GM21515 (cell line): ENCODE measurements at regions not wholly inside any gene's neighbourhood (a gene's known extent, or its start where the extent isn't known, plus 50 kb on each side); places are given as distances from the start of the nearest gene placed in this dataset.

Experiments used
- ATAC-seq: cut with Tn5 transposase; IDR thresholded peaks from one replicate; pipeline ENCODE4 v1.9.1; 2021; ENCODE audit not compliant: unreplicated experiment

DNA sequence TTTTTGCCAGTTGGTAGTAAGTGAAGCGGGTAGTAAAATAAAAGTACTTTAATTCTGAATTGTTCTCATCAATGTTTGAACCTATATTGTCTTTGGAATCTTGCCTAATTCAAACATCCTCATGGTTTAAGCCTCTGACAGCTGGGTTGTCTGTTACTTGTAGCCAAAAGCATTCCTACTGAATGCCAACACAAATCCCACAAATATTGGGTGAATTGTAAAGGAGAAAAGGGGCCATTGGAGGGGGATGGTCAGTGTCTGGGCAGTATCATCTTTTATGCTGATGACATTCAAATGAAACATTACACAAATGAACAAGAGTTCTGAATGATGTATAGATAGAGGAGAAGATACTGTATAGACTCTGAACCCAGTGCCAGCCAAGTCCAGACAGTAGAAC is 309.5 kb downstream of the OSTF1 start:
- no peak for ATAC-seq

DNA sequence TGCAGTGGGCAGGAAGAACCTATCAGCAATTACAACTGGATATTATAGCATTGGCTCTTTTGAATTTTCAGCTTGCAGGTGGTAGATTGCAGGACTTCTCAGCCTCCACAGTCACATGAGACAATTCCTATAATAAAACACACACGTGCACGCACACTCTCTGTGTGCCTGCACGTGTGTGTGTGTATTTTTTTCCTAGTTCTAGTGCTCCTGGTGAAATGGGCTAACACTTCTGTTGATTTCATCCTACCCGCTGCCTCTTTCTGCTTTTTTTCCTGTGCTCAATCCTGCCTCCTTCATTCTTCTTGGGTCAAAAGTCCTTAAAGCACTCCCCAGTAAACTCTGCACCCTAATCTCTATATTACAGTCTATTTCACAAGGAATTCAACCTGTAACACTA is 320.1 kb downstream of the OSTF1 start:
- ATAC-seq = no peak

DNA sequence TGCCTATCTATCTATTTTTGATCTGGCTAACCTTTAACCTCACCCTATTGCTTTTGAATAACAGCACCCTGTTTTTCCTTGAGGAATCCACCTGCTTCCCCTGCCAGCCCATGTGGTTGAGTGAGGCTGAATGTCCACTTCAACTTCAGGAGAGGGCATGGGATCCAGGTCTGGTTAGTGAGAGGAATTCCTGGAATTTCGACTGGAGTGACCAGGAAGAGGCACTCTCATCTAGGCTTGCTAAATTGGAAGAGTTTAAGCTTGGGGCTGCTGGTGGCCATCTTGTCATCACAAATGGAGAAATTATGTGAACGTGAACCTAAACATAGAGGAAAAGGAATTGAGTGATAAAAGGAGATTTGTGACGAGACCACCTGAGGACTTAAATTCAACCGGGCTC is 322.1 kb downstream of the OSTF1 start:
- no peak for ATAC-seq

DNA sequence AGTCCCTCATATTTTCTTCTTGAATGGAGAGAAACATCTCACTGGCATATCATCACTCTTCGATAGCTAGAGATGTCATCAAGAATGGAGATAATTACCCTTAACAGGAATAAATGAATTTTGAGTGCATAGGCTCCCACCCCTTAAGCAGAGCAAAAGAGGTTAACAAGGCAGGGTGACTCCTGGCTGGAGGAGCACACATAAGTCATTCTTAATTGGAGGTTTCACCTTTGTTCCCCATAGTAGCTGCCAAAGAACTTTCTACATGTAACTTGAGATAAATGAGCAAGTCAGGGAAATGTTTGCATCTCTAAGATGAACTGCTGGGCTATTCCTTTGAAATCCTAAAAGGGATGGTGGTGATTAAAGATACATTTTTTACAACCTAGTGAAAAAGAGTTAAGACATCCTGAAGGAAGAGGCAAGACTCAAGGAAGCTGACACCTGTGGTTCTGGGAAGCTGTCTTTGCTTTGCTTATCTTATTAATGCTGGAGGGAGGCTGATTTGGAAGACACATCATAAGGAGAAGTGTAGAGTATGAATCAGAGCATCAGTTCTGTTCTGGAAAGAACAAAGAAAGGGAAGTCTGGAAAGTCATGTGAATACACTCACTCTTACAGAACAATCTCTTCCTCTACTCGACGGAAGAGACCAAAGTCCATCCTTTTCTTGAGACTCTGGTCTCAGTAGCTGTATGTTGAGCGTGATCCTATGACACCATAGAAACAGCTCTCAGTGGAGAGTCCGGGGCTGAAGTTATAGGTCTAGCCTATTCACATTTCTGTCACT is 326.3 kb downstream of the OSTF1 start:
- ATAC-seq = no peak

DNA sequence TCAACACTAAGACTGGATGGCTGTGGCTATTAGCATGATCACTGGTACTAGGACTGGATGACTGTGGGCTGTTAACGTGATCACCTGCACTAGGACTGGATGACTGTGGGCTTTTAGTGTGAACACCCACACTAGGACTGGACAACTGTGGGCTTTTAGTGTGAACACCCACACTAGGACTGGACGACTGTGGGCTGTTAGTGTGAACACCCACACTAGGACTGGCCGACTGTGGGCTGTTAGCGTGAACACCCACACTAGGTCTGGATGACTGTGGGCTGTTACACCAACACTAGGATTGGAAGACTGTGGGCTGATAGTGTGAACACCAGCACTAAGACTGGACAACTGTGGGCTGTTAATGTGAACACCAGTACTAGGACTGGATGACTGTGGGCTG is 329.2 kb downstream of the OSTF1 start:
- no peak for ATAC-seq

DNA sequence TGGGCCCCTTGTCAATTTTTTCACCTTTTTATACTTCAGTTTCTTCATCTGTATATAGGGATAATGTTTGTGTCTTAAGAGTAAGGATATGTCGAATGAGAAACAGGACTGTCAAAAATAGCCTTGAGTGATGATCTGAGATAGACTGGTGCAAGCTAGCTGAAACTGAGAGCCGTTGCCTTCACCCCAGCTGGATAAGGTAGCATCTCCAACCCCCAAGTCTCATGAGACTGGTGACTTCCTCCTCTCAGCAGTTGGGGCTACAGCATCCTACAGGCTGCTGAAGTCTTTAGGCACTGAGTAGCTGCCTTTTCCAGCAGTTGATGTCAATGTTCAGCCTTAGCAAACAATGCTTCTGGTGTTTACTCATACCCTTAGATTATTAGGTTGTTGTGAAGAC is 330.2 kb downstream of the OSTF1 start:
- peak; percentile 58 for ATAC-seq

DNA sequence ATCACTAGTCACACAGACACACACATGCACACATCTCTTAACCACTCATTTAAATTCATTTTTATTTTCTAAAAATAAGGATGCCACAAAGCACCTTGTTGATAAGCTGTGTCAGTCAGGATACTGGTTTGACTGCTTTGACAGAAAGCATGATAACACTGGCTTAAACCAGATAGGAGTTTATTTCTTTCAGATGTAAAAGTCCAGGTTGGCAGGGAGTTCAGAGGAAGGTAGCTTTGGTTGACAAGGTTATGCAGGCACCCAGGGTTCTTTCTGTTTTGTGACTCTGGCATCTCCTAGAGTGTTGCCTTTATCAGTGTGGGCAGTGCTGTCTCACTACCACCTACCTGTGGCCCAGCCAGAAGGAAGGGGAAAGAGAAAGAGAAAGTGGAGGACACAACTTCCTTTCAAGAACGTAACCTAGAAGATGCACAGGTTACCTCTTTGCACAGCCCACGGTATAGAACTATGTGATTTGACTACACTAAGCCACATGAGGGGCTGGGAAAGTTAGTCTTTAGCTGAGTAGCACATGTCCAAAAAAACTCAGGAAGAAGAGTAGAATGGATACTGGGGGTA is 334.7 kb downstream of the OSTF1 start:
- ATAC-seq = no peak

DNA sequence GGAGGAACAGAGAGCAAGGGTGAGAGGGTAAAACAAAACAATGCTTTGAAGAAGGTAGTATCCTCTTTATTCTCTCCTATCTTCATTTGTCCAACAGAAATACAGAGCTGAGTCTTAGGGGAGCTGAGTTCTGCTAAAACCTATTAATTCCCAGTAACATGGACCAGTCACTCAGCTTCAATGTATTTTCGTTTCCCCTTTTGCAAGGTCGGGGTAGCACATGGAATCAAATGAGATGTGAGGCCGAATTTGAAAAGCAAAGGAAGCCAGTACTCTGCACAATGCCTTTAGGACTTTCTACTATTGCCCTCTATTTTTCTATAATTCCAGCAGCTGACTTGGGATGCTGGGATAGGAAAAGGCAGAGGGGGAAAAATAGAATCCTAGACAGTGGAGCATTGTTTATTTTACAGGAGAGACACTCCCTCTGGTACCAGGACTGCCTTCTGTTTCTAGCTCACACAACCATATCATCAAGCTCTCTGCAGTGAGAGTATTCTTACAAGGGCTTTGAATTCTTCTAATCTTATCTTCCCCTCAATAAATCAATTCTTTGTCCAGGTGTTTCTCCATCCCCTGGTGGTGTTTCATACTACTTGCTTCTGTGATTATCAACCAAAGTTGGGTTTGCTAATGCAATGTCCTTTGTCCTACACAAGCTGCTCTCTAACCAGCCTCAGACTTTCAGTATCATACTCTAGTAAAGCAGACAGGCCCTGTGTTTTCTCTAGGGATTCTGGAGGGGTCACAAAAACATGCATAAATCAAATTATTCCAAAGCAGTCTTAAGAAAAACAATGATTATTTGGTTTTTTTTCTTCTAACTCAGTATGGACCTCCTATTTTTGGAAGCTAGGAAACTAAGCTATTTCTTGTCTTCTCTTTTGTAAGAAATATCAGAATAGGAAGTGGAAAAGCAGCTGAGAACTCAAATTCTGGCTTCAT is 341.5 kb downstream of the OSTF1 start:
- no peak for ATAC-seq

DNA sequence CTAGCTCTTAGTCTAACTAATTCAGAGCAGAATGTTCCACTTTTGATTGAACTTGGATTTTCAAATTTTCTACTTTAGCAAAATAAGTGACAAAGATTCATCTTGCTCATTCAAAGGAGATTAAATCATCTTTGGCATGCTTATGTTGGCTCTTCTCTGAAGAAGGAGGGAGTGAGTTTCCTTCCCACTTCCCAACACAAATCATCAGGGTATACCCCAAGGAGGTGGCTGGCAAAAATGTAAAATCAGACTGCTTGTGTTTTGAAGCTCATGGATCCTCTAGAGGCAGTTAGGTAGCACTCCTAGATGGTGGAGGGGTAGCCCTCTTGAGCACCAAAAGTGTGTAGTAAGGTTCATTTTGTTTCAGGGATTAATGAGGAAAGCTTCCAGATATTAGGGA is 343.1 kb downstream of the OSTF1 start:
- no peak for ATAC-seq

DNA sequence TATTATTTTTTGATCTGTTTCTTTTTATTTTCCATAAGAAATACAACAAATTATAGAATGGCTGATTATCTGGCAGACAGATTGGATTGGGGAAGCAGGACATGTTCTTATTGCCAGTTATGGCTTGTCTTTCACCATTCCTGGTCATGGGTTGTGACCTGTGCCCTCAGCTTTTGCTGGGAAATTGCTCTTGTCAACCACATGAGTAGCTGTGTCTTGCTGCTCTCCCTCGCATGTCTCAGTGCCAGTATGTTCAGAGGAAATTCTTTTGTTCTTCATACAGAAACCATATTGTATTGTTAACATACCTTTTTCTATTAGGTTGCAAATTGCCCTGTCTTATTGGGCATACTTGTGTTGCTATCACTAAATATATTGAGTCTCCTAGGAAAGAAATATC is 344.1 kb downstream of the OSTF1 start:
- ATAC-seq = no peak

DNA sequence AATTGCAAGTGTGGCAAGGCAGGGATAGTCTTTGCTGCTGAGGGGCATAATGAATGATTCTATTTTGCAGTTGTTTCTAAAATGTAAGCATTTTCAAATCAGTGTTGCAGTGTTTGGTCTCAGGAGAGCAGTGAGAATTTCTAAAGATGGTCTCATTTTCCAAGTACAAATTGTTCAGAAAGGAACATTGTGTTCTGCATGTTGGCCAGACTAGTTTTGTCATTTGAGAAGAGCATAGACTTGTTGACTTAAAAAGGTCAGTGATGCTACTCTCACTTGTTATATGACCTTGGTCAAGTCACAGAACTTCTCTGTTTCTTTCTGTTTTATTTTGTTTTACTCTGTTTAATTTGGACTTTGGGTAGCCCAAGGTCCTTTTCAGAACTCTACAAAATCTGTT is 344.6 kb downstream of the OSTF1 start:
- no peak for ATAC-seq

DNA sequence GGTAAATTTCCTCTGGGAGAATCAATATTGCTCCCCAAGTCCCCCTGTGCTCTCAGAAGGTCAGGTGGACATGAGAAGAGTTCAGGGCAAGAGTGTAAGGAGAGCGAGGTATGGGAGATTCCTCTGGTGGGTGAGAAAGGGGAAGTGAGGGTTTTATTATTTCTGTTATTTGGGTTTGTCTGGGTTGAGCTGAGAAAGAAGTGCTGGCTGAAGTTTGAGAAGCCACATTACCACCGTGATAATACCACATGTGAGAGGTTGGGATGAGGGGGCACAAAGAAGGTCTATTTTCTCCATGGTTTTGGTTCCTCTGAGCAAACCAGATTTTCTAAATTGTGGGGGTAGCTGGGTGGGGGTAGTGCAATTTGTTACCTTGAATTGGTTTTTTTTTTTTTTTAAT is 350.4 kb downstream of the OSTF1 start:
- no peak for ATAC-seq

DNA sequence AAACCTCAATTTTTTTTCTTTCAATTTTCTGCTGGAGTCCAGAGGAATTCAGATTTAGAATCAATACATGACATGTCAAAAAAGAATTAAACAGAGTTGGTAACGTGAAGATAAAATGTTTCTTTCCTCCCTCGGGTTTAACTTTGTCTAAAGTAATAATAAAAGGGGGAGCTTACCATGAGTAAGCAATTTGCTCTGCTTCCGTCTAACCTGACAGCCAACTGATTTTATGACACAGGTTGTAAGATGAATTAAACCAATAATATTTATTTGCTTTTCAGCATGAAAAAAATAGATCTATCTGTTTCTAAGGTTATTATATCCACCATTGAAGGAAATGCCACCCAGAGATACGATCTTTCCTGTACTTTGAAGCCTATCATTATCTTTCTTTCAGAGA is 352.6 kb downstream of the OSTF1 start:
- ATAC-seq = no peak

DNA sequence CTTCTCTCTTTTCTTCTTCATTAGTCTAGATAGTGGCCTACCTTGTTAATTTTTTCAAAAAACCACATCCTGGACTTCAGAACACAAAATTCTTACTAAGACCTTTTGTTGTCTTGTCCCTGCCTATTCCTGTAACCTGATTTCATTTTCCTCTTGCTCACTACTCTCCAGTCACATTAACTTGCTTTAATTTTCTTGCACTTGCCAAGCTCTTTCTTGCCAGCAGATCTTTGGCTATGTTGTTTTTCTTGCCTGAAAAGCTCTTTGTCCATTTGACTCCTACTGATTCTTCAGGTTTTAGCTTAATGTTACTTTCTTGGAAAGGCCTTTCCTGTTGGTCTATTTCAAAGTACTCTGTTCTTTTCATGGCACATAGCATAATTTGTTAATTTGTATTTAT is 356.8 kb downstream of the OSTF1 start:
- no peak for ATAC-seq

DNA sequence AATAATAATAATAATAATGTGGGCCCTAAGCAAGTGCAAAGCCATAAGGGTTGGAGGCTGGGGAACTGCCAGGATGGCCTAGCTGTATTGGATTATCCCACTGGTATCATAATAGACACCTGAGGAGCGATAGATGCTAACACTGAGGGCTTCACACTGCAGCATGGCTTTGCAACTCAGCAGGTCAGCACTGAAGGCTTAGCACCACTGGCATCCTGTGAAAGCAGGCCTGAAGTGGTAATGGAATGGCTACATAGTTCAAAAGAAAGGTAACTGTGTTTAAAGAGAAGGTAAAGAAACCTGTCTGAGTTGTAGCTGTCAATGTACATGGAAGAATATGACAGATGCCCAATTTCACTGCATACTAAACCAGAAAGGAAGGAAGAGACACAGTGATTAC is 359.0 kb downstream of the OSTF1 start:
- ATAC-seq = no peak

DNA sequence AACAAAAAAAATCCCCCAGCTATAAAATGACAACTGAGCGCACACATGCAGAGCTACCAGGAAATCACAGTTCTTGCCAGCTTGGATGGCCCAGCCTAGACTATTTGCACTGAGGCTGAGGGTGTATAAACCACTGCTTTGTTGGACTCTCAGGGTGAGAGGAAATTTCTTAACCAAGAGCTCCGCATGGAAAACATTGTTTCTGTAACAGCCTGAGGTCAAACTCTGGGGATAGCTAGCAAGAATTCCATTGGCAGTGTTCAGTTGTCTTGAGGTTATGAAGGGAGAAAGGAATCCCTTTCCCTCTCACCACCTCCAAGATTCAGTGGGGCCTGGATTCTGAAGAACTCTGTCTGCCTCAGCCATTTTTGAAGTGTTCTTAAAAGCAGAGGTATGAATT is 360.0 kb downstream of the OSTF1 start:
- no peak for ATAC-seq

DNA sequence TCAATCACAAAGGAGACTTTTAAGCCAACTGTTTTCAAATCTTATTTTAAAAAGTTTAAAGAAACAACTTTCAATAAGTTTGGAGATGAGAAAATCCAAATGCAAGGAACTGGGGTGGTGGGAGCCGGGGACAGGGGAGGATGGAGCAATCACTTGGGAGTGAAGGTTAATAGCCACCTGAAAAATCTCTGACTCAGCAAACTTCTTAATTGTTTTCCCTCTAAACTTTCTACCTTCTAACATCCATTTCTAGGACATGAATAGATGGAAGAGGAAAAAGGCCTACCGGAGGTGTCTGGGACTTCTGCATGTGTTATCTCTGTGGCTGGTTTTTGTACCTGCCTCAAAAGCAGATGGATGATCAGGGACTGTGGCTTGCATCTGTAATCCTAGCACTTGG is 360.6 kb downstream of the OSTF1 start:
- ATAC-seq = no peak

DNA sequence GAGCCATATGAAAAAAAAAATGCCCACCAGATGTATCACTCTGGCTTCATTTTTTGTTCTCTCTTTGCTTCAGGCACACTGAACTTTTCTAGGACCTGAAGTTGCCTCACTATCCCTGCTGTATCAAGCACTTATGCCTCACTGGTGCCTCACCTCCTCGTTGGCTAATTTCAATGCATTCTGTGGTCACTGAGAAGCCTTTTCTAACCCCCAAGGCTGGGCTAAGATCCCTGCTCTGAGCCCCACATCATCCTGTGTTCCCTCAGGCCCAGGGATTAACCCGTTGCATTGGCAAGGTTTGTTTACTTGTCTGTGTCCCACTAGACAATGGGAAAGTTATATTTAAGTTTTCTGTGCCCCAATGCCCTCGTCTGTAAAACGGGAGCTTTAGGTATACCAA is 362.7 kb downstream of the OSTF1 start:
- no peak for ATAC-seq

DNA sequence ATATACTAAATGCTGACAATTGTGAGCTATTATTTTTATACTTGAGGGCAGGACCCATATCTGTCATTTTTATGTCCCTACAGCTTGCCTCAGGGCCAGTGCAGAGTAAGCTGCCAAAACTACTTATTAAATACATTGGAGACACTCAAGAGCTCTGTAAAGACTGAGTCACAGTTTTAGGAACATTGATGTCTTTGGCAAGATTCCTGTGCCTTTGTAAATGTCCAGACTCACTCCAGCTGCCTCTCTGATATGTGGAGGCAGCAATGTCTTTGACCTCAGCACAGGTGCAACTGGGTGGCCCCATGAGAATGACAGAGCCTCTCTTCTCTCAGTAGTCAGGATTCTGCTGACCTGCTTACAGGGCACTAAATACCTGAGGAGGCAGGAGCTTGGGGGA is 363.2 kb downstream of the OSTF1 start:
- ATAC-seq = no peak

DNA sequence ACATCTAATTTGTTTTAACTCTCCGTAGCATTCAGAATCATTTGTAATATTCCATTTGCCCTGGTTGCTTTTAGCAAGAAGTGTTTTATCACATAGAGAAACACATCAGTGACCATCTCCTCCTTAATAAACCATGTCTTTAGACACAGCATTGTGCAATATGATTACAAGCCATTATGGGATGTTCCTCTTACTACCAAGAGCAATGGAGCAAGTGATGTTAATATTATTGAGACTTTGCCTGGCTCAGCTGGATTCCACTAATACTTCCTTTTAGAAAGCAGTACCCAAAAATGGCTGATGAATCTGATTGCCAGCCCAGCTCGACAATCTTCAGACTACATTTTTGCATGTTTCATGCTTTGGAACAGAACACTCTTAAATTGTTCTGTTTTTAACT is 364.2 kb downstream of the OSTF1 start:
- ATAC-seq = no peak

DNA sequence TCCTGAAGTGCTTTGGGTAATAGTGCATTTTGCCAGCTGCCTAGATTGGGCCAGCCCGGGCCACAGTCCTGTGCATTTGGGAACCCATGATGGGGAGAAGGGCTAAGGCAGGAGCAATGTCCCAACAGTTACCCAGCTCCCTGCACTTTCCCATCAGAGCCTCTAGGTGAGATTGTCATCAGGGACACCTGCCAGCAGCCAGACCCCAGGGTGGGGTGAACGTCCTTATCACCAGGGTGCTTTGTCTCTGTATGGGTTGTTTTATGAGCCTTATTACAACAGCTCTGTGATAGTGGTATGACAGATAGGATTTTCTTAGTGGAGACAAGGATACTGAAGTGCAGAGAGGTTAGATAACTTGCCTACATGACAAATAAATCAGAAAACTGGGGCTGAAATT is 365.7 kb downstream of the OSTF1 start:
- no peak for ATAC-seq

DNA sequence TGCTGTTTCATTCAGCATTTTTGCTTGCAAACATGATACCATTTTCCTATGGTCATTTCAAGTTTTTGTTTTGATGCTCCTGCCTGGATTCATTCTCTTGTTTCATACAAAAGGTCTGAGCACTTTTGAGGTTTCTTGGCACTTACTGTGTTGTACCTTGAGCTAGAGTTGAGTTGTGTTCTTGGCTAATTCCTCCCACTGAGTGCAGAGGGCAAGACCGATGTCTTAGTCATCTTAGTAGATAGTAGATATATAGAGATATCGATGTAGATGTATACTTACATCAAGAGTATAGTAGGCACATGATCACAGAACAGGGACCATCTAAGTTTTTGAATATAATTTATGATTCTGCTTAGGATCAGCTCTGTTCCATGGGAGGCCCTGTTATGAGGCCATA is 366.6 kb downstream of the OSTF1 start:
- ATAC-seq = no peak
